BE2C (cell line): ENCODE measurements at regions not wholly inside any gene's neighbourhood (a gene's known extent, or its start where the extent isn't known, plus 50 kb on each side); places are given as distances from the start of the nearest gene placed in this dataset.

Source experiments
- DNase-seq: peaks from one replicate; pipeline ENCODE4 v3.0.0-alpha.2; 2020
- H3K27me3 ChIP-seq: fragments of 250-450 bp; sonication (Bioruptor Pico); 2 replicates; pipeline ENCODE4 v1.5.1; 2020; ENCODE audit warnings: mild to moderate bottlenecking
- H3K36me3 ChIP-seq: fragments of 250-450 bp; sonication (Bioruptor Pico); 2 replicates; pipeline ENCODE4 v1.5.1; 2020; ENCODE audit warnings: mild to moderate bottlenecking
- H3K4me1 ChIP-seq: fragments of 250-450 bp; sonication (Bioruptor Pico); 2 replicates; pipeline ENCODE4 v1.5.1; 2020
- H3K4me3 ChIP-seq: 2 replicates; pipeline ENCODE4 v1.5.1; 2011; ENCODE audit warnings: low read depth, low read length
- H3K9me3 ChIP-seq: fragments of 250-450 bp; sonication (Bioruptor Pico); 2 replicates; pipeline ENCODE4 v1.5.1; 2020
- CTCF ChIP-seq: IDR thresholded peaks from 2 replicates; pipeline ENCODE4 v1.5.1; 2012; ENCODE audit warnings: mild to moderate bottlenecking, low read depth, low read length

- H3K4me1 ChIP-seq: no peaks in the 10 kb centered on the region
- H3K27me3 ChIP-seq: no peaks in the 10 kb centered on the region
- no peak for DNase-seq
- H3K9me3 ChIP-seq: no peaks in the 10 kb centered on the region
- no peak for TF ChIP-seq CTCF
- no peaks in the 10 kb centered on the region for H3K36me3 ChIP-seq
- no peak overlapping the region for H3K4me3 ChIP-seq
Measured at GRCh38 chr4:12304905-12305304, 876.2 kb upstream of the HS3ST1 start.

DNA sequence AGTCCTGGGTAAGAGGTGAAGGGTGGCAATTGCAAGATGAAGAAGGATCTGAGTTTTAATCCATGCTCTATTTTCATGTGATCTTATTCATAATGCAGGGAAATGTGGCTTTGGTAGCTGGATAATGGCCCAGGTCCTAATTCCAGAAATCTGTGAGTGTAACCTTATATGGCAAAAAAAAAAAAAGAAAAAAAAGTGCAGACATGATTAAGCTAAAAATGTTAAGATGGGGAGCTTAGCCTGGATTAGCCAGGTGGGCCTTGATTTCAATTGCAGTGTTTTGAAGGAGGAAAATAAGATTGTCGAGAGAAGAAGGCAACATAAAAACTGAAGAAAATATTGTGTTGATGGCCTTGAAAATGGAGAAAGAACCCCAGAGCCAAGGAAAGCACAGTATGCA is 867.7 kb upstream of the HS3ST1 start:
- H3K4me3 ChIP-seq: no peak overlapping the region
- no peaks in the 10 kb centered on the region; the same call in 1 of the 2 replicates for H3K9me3 ChIP-seq
- TF ChIP-seq CTCF: no peak
- no peaks in the 10 kb centered on the region for H3K4me1 ChIP-seq
- DNase-seq: no peak
- no peaks in the 10 kb centered on the region for H3K36me3 ChIP-seq
- H3K27me3 ChIP-seq: no peaks in the 10 kb centered on the region

DNA sequence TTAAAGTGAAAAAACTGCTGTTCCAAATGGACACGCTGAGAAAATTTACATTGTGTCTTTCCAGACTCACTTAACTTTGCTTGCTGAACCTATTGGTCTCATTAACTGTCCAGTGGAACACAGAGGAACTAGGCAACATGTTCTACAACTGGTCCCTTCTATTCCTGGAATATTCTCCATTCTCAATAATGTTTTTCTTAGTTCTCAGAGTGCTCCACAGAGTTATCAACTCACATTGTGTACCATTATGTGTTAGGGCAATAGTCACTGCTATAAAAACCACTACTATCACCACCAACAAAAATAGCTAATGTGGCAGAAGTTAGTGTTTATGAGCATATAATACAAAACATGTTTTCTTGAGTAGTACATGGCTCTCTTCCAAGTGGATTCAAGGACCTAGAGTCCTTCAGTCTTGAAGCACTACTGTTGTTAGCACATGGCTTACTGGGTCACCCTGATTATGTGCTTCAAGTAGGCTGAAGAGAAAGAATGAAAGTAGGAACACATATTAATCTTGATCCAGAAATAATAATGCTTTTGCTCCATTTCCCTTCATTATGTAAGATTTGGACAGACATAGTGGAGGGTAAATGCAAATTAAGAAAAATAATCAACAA is 865.3 kb upstream of the HS3ST1 start:
- Histone ChIP-seq H3K9me3 (no peaks in the 10 kb centered on the region; the same call in 1 of the 2 replicates), H3K36me3 (no peaks in the 10 kb centered on the region), H3K4me3 (no peak overlapping the region), H3K4me1 (no peaks in the 10 kb centered on the region), H3K27me3 (no peaks in the 10 kb centered on the region)
- DNase-seq: no peak
- no peak for TF ChIP-seq CTCF

DNA sequence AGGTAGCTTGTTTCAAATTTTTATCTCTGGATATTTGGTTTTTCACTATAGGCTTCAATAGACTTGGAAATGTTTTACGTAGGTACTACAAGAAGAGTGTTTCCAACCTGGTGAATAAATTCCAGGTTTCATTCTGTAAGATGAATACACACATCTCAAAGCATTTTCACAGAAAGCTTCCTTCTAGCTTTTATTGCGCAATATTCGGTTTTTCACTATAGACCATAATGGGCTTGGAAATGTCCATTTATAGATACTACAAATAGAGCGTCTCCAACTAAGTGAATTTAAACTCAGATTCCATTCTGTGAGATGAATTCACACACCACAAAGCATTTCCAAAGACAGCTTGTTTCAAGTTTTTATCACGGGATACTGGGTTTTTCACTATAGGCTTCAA is 857.7 kb upstream of the HS3ST1 start:
- Histone ChIP-seq H3K4me1 (no peaks in the 10 kb centered on the region), H3K27me3 (no peaks in the 10 kb centered on the region), H3K4me3 (no peak overlapping the region), H3K9me3 (no peaks in the 10 kb centered on the region), H3K36me3 (no peaks in the 10 kb centered on the region)
- no peak for TF ChIP-seq CTCF
- DNase-seq: no peak

DNA sequence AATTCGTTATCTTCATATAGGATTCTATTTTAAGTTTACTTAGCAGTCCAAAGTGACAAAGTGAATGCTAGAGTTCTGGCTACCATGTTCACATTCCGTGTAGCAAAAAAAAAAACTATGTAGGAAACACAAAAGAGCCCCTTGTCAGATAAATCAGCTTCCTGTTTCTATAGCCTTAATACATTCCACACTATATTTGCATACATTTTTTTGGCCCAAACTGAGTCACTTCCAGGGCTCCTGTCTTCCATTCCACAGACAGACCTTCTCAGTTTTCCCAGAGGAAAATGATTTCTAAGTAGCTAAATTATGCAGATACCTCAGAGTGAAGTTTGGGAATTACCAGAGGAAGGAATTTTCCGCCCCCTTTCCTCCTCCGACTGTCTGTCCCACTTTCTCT is 841.9 kb upstream of the HS3ST1 start:
- no peak for TF ChIP-seq CTCF

GRCh38 chr4:12265554-12265953 is 836.9 kb upstream of the HS3ST1 start:
- Histone ChIP-seq H3K36me3 (no peaks in the 10 kb centered on the region), H3K9me3 (no peaks in the 10 kb centered on the region; the same call in 1 of the 2 replicates), H3K4me1 (no peaks in the 10 kb centered on the region), H3K4me3 (no peak overlapping the region), H3K27me3 (no peaks in the 10 kb centered on the region)
- no peak for TF ChIP-seq CTCF
- DNase-seq: no peak

More for the DNA sequence above, 841.9 kb upstream of the HS3ST1 start:
- H3K4me3 ChIP-seq: no peak overlapping the region
- H3K4me1 ChIP-seq: no peaks in the 10 kb centered on the region
- H3K9me3 ChIP-seq: no peaks in the 10 kb centered on the region
- H3K36me3 ChIP-seq: no peaks in the 10 kb centered on the region
- DNase-seq: no peak
- H3K27me3 ChIP-seq: no peaks in the 10 kb centered on the region
